ENCODE measurements at regions not wholly inside any gene's neighbourhood (a gene's known extent, or its start where the extent isn't known, plus 50 kb on each side); places are given as distances from the start of the nearest gene placed in this dataset.

- no peak for TF ChIP-seq ZNF274 (IDR thresholded peaks at IDR 0.05; ENCODE audit: low read depth, low read length)
- no peak for TF ChIP-seq SUZ12 (IDR thresholded peaks at IDR 0.05; ENCODE audit: extremely low read depth, insufficient read depth, insufficient read length)
- TF ChIP-seq YY1 (IDR thresholded peaks at IDR 0.05; ENCODE audit: insufficient read depth, insufficient read length), result no peak
These were observed 219.6 kb downstream of the PHETA1 start for GRCh38 chr12:111149299-111149698.
